PC-9 (cell line): ENCODE measurements at regions not wholly inside any gene's neighbourhood (a gene's known extent, or its start where the extent isn't known, plus 50 kb on each side); places are given as distances from the start of the nearest gene placed in this dataset.

Source experiments
- EZH2 ChIP-seq: fragments of 200-600 bp; sonication (generic); IDR thresholded peaks from 2 replicates; pipeline ENCODE4 v1.8.0; 2017; ENCODE audit warnings: antibody characterized with exemption, low read depth
- TF ChIP-seq, protein P1 (sequence below): fragments of 200-600 bp; sonication (generic); conservative IDR thresholded peaks from 2 replicates; pipeline ENCODE4 v1.6.1; 2017; ENCODE audit warnings: mixed run types, antibody characterized with exemption, mild to moderate bottlenecking, moderate library complexity

DNA sequence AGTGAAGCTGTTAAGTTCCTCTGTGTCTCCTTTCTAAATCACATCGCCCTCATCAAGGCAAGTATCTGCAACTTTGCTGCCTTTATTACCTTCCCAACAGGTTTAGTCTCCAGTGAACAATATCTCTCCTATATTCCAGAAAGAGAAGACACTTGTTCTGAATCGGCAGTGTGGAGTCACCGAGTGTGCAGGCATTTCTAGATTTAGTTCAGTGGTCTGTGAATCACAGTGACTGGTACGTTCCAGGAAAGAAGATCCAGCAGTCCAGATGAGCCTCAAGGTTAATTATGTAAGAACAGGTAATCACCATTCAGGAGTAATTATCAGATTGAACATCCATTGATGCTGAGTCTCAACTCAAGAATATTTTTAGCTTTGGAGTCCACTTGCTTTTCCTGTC lies 497.0 kb downstream of the FOXO1 start:
- TF ChIP-seq, protein P1, sequence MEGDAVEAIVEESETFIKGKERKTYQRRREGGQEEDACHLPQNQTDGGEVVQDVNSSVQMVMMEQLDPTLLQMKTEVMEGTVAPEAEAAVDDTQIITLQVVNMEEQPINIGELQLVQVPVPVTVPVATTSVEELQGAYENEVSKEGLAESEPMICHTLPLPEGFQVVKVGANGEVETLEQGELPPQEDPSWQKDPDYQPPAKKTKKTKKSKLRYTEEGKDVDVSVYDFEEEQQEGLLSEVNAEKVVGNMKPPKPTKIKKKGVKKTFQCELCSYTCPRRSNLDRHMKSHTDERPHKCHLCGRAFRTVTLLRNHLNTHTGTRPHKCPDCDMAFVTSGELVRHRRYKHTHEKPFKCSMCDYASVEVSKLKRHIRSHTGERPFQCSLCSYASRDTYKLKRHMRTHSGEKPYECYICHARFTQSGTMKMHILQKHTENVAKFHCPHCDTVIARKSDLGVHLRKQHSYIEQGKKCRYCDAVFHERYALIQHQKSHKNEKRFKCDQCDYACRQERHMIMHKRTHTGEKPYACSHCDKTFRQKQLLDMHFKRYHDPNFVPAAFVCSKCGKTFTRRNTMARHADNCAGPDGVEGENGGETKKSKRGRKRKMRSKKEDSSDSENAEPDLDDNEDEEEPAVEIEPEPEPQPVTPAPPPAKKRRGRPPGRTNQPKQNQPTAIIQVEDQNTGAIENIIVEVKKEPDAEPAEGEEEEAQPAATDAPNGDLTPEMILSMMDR, result no peak
- TF ChIP-seq EZH2, result no peak
